Epithelial cell of esophagus (primary cell): ENCODE measurements at regions not wholly inside any gene's neighbourhood (a gene's known extent, or its start where the extent isn't known, plus 50 kb on each side); places are given as distances from the start of the nearest gene placed in this dataset.

Experiments used
- DNase-seq: peaks from one replicate; pipeline ENCODE4 v3.0.0; 2010; ENCODE audit warnings: low read depth
- H3K4me3 ChIP-seq: 2 replicates; pipeline ENCODE4 v1.5.1; 2011; ENCODE audit warnings: mild to moderate bottlenecking, low read length, control low read depth
- TF ChIP-seq, protein P1 (sequence below): IDR thresholded peaks from 2 replicates; pipeline ENCODE4 v1.5.1; 2011; ENCODE audit warnings: low read depth, mild to moderate bottlenecking, low read length, control low read depth, inconsistent platforms; ENCODE audit not compliant: insufficient read depth; ENCODE audit errors: missing control alignments

DNA sequence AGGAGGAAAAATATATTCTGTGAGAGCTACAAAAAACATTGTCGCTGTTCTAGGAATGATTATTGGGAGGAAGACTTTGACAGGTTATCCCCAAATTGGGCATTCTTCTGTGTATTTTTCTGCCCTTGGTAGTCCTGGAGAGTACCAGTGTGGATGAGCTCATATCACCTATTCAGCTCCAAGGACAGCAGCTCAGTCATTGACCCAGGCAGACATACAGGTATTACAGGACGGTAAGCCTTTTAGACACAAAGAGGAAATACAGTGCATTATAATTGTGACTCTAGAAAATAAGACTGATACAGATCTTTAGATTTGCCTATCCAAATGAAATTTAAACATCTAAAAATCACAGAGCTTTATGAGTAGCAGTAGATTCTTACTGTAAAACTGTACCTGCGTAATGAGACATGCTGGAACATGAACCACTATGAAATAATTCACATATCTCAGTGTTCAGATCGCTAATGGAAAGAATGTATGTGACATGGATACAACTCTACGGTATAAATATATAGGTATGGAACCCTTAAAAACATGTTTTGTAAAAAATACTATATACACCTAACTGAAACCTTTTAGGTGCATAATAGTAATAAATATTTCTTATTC, 56.0 kb downstream of the PLK2 start:
- DNase-seq = peak; percentile 68
- no peak overlapping the region for H3K4me3 ChIP-seq
- TF ChIP-seq, protein P1, sequence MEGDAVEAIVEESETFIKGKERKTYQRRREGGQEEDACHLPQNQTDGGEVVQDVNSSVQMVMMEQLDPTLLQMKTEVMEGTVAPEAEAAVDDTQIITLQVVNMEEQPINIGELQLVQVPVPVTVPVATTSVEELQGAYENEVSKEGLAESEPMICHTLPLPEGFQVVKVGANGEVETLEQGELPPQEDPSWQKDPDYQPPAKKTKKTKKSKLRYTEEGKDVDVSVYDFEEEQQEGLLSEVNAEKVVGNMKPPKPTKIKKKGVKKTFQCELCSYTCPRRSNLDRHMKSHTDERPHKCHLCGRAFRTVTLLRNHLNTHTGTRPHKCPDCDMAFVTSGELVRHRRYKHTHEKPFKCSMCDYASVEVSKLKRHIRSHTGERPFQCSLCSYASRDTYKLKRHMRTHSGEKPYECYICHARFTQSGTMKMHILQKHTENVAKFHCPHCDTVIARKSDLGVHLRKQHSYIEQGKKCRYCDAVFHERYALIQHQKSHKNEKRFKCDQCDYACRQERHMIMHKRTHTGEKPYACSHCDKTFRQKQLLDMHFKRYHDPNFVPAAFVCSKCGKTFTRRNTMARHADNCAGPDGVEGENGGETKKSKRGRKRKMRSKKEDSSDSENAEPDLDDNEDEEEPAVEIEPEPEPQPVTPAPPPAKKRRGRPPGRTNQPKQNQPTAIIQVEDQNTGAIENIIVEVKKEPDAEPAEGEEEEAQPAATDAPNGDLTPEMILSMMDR = no peak

DNA sequence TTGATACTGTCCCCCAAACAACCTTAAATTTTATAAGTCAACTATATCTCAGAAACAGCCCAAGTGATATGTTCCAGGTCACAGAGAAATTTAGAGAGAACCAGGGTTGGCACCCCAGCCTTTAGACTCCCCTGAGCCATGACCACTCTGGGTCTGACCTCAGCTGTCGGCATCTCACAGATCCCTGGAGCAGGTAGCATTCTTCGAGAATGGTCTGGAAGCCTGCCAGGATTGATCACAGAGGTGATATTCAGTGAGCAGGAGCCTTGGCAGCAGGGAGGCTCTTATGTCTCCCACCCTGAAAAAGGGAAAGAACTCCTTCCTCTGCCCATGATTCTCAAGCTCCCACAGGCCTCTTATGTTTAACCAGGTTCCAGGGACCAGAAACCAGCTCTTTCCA, 58.2 kb downstream of the PLK2 start:
- no peak for DNase-seq
- TF ChIP-seq, protein P1 = no peak

DNA sequence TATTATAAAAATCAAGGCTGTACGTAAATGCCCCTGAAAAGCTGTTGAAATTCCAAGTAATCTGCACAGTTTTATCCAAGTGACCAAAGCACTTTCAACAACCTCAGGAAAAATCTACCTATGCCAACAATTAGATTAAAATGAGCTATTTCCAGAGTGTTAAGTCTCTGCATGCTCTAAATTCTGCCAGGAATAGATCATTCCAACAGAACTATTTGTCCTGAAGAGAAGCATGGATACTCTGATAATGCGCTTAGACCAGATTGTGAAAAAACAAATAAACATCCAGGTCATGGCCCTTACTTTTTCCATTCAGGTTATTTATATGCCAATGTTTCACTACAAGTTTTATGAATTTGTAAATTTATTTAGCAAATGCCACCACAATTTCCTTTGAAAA, 59.1 kb downstream of the PLK2 start:
- DNase-seq = no peak
- TF ChIP-seq, protein P1 = no peak
- no peak overlapping the region for H3K4me3 ChIP-seq

More for the DNA sequence above, 58.2 kb downstream of the PLK2 start:
- no peak overlapping the region for H3K4me3 ChIP-seq

DNA sequence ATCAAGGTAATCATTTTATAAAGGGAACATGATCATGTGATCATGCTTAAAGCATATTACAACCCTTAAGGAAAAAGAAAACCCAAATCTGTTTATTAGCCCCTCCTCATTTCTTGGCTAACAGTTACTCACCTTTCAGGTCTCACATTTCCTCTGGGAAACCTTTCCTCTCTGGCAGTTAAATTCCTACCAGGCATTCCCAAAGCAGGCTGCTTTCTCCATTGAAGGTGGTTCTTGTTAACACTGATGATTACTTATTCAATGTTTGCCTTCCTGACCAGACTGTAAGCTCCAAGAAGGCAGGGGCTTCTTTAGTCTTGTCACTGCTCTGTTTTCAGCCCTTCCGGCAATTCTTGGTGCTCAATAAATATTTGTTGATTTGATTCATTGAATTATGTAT, 59.9 kb downstream of the PLK2 start:
- no peak for DNase-seq
- no peak overlapping the region for H3K4me3 ChIP-seq
- TF ChIP-seq, protein P1 = no peak

DNA sequence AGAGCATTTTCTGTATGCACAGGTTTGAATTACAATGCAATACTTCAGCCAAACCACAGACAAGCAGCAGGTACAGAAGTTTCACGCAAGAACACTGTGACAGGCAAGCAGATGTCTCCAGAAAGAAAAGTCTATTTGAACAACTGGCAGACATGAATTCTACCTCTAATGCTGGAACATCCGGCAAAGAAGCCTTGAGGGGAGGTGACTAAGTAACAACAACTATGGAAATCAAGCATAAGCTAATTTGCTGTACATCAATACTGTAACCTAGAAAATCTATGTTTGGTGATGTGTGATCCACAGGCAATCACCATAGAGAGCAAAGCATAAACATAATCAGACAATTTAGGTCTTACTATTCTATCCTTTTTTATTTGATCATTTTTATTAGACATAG, 65.5 kb downstream of the PLK2 start:
- TF ChIP-seq, protein P1 = no peak
- no peak overlapping the region for H3K4me3 ChIP-seq
- DNase-seq = peak; percentile 67

DNA sequence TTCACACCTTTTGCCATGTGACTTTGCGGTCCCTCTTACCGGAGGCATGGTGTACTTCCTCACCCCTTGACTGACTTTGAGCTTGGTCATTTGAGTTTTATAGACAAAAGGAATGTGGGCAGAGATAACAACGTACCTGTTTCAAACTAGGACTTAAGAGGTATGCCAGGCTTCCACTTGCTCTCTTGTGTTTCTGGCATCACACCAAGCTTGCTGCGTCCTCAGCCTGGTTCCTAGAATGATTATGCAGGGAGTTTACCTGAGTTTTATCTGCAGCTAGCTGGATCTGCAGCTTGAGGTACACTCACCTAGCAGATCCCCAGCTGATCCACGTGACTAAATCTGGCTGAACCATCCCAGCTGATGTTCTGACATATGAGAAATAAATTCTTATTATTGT, 66.2 kb downstream of the PLK2 start:
- no peak for DNase-seq
- TF ChIP-seq, protein P1 = no peak
- H3K4me3 ChIP-seq = no peak overlapping the region

DNA sequence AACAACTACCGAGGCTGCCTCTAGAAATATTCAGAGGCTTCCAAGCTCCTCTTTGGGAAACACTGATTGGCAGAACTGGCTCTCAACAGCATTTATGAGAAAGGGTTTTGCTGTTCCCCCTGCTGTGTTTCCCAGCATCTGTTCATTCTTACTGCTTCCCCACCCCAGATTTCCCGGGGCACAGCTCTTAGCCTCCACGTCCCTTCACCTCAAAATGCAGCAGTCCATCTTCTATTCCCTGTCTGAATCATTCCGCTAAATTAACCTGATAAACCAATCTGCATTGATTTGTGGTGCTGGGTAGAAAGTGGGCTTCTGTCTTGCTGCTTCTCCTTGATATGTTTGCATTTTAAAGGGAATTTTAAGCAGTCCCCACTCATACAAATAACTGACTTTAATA, 67.4 kb downstream of the PLK2 start:
- DNase-seq = no peak
- H3K4me3 ChIP-seq = no peak overlapping the region
- TF ChIP-seq, protein P1 = no peak
